HEK293 (cell line): ENCODE measurements at regions not wholly inside any gene's neighbourhood (a gene's known extent, or its start where the extent isn't known, plus 50 kb on each side); places are given as distances from the start of the nearest gene placed in this dataset.

Experiments
- CTCF ChIP-seq: fragments of 450-650 bp; formaldehyde crosslinking; IDR thresholded peaks from 2 replicates; pipeline ENCODE4 v1.5.1; 2016; ENCODE audit warnings: missing biosample characterization, missing genetic modification characterization
- ZNF274 ChIP-seq, 2 experiments: fragments of 200-500 bp in 1 of 2; fragments of 450-650 bp in 1 of 2; sonication (Bioruptor generic) in 1 of 2; formaldehyde crosslinking in 1 of 2; IDR thresholded peaks; 2 replicates each; pipeline versions ENCODE4 v1.5.1 to v1.6.1; 2014 to 2016; ENCODE audit warnings: borderline replicate concordance in 1 of 2, inconsistent platforms in 1 of 2, low read length in 1 of 2, missing biosample characterization in 1 of 2, missing genetic modification characterization in 1 of 2
- ZNF324 ChIP-seq: fragments of 450-650 bp; formaldehyde crosslinking; IDR thresholded peaks from 2 replicates; pipeline ENCODE4 v1.5.1; 2016; ENCODE audit warnings: missing biosample characterization, missing genetic modification characterization

- no peak for TF ChIP-seq ZNF324 (tag by site-specific recombination)
- no peak for TF ChIP-seq CTCF (tag by site-specific recombination)
- TF ChIP-seq ZNF274 (IDR thresholded peaks at IDR 0.05; ENCODE audit: low read length), result no peak
- TF ChIP-seq ZNF274 (tag by site-specific recombination; IDR thresholded peaks at IDR 0.05; ENCODE audit: borderline replicate concordance), result no peak
These were observed 218.9 kb downstream of the PRDM2 start for GRCh38 chr1:13918862-13919261.
